CD14-positive monocyte (primary cell): ENCODE measurements at regions not wholly inside any gene's neighbourhood (a gene's known extent, or its start where the extent isn't known, plus 50 kb on each side); places are given as distances from the start of the nearest gene placed in this dataset.

Source experiments
- DNase-seq, 3 donors: peaks; one replicate each; pipeline ENCODE4 v3.0.0-alpha.2; 2011 to 2022
- H2AFZ ChIP-seq: 2 replicates; pipeline ENCODE4 v1.6.0; 2012; ENCODE audit warnings: mild to moderate bottlenecking, low read depth, low read length, inconsistent platforms; ENCODE audit not compliant: insufficient read depth, poor library complexity, severe bottlenecking
- H3K27ac ChIP-seq, 2 donors: 1 replicate in 1 of 2; 2 replicates in 1 of 2; pipeline ENCODE4 v1.5.1; 2012 to 2013; ENCODE audit warnings: low read length in 2 of 2, control low read depth in 1 of 2, inconsistent platforms in 1 of 2, low read depth in 1 of 2, mild to moderate bottlenecking in 1 of 2
- H3K27me3 ChIP-seq, 2 donors: one replicate each; pipeline versions ENCODE4 v1.6.0 to v1.6.1; 2011 to 2013; ENCODE audit warnings: low read length in 2 of 2; ENCODE audit not compliant: control insufficient read depth in 2 of 2, insufficient read depth in 2 of 2
- H3K36me3 ChIP-seq, 2 donors: replicated peaks in 1 of 2; 1 replicate in 1 of 2; 2 replicates in 1 of 2; pipeline versions ENCODE4 v1.5.1 to v1.6.1; 2012 to 2013; ENCODE audit warnings: low read length in 2 of 2, control low read depth in 1 of 2, inconsistent platforms in 1 of 2, mild to moderate bottlenecking in 1 of 2; ENCODE audit not compliant: insufficient read depth in 2 of 2, control insufficient read depth in 1 of 2
- H3K4me1 ChIP-seq, 2 donors: 1 replicate in 1 of 2; 2 replicates in 1 of 2; pipeline versions ENCODE4 v1.5.1 to v1.6.1; 2012 to 2013; ENCODE audit warnings: low read length in 2 of 2, control low read depth in 1 of 2, inconsistent platforms in 1 of 2, mild to moderate bottlenecking in 1 of 2, moderate library complexity in 1 of 2; ENCODE audit not compliant: insufficient read depth in 2 of 2, control insufficient read depth in 1 of 2
- H3K4me2 ChIP-seq: replicated peaks from 2 replicates; pipeline ENCODE3; 2012; ENCODE audit warnings: low read length, moderate library complexity, mild to moderate bottlenecking; ENCODE audit not compliant: poor library complexity, severe bottlenecking; ENCODE audit errors: extremely low read depth
- H3K4me3 ChIP-seq, 3 experiments: fragments of 200-600 bp in 1 of 3; sonication (generic) in 1 of 3; replicated peaks in 1 of 3; 1 replicate in 2 of 3; 2 replicates in 1 of 3; pipeline ENCODE4 v1.5.1; 2011 to 2013; ENCODE audit warnings: low read length in 3 of 3, mild to moderate bottlenecking in 3 of 3, control low read depth in 2 of 3, low read depth in 2 of 3, inconsistent platforms in 1 of 3, moderate library complexity in 1 of 3
- H3K79me2 ChIP-seq: 2 replicates; pipeline ENCODE4 v1.6.0; 2012; ENCODE audit warnings: mild to moderate bottlenecking, control low read depth, inconsistent platforms, low read length, moderate library complexity; ENCODE audit not compliant: insufficient read depth
- H3K9ac ChIP-seq: 2 replicates; pipeline ENCODE4 v1.6.0; 2017; ENCODE audit warnings: low read length, mild to moderate bottlenecking; ENCODE audit not compliant: insufficient read depth, poor library complexity, severe bottlenecking
- H3K9me3 ChIP-seq, 2 donors: replicated peaks in 1 of 2; 1 replicate in 1 of 2; 2 replicates in 1 of 2; pipeline versions ENCODE4 v1.5.1 to v1.6.1; 2012 to 2013; ENCODE audit warnings: low read length in 2 of 2, control low read depth in 1 of 2; ENCODE audit not compliant: control insufficient read depth in 1 of 2, insufficient read depth in 1 of 2
- H4K20me1 ChIP-seq: 2 replicates; pipeline ENCODE4 v1.6.0; 2012; ENCODE audit warnings: mild to moderate bottlenecking, low read length, control low read depth, moderate library complexity; ENCODE audit not compliant: insufficient read depth
- H3K27ac Mint-ChIP-seq, 7 donors: one replicate each; pipeline ENCODE4 v1.8.0; 2020; ENCODE audit warnings: mild to moderate bottlenecking in 7 of 7, mixed read lengths in 7 of 7, moderate library complexity in 6 of 7, inconsistent platforms in 2 of 7
- H3K27me3 Mint-ChIP-seq, 3 donors: one replicate each; pipeline ENCODE4 v1.8.0; 2021 to 2022; ENCODE audit warnings: low read depth in 3 of 3, mild to moderate bottlenecking in 3 of 3, mixed read lengths in 3 of 3, moderate library complexity in 3 of 3, inconsistent platforms in 1 of 3
- H3K36me3 Mint-ChIP-seq, 2 donors: one replicate each; pipeline ENCODE4 v1.8.0; 2020; ENCODE audit warnings: mixed read lengths in 2 of 2, inconsistent platforms in 1 of 2, mild to moderate bottlenecking in 1 of 2
- H3K4me1 Mint-ChIP-seq: one replicate; pipeline ENCODE4 v1.8.0; 2020; ENCODE audit warnings: mild to moderate bottlenecking, mixed read lengths
- H3K4me3 Mint-ChIP-seq, 2 donors: one replicate each; pipeline ENCODE4 v1.8.0; 2020; ENCODE audit warnings: mild to moderate bottlenecking in 2 of 2, mixed read lengths in 2 of 2, moderate library complexity in 1 of 2
- H3K9me3 Mint-ChIP-seq, 7 donors: one replicate each; pipeline ENCODE4 v1.8.0; 2020 to 2022; ENCODE audit warnings: mixed read lengths in 7 of 7, mild to moderate bottlenecking in 6 of 7, moderate library complexity in 6 of 7, inconsistent platforms in 2 of 7
- CTCF ChIP-seq: fragments of 200-600 bp; IDR thresholded peaks from one replicate; pipeline ENCODE4 v1.8.0; 2022; ENCODE audit warnings: antibody characterized with exemption, mild to moderate bottlenecking
- WGBS: methylation state at CpG from one replicate; pipeline ENCODE4 v1.1.5; 2013; ENCODE audit warnings: missing lambda C conversion rate; ENCODE audit not compliant: insufficient coverage; 5-methylcytosine and 5-hydroxymethylcytosine counted together
- intact Hi-C, 2 donors: fragments of 100-400 bp; cut with micrococcal nuclease; formaldehyde crosslinking; loops; one replicate each; pipeline versions ENCODE4 v1.15.0 to v1.15.1; 2023

- no peaks in the 10 kb centered on the region for H3K27me3 ChIP-seq
- H3K4me1 ChIP-seq: peaks cover 0 to 10% of the 10 kb centered on the region in 2 donors
- Mint-ChIP-seq H3K4me3 (no peak overlapping the region), H3K27ac (no peak overlapping the region), H3K27me3 (peaks cover 0 to 1% (median 0%) of the 10 kb centered on the region in 3 donors), H3K9me3 (peaks cover 0 to 4% (median 2%) of the 10 kb centered on the region in 7 donors), H3K36me3 (no peaks in the 10 kb centered on the region), H3K4me1 (peaks cover 10% of the 10 kb centered on the region)
- H3K27ac ChIP-seq: no peak overlapping the region
- H3K4me3 ChIP-seq: no peak overlapping the region
- H3K9ac ChIP-seq: no peak overlapping the region
- H3K9me3 ChIP-seq: no peaks in the 10 kb centered on the region
- TF ChIP-seq CTCF: no peak
- H3K4me2 ChIP-seq: no peak overlapping the region
- no peaks in the 10 kb centered on the region for H3K36me3 ChIP-seq
- no peak overlapping the region for H2AFZ ChIP-seq
- DNase-seq: no peak
- H4K20me1 ChIP-seq: no peaks in the 10 kb centered on the region
- intact Hi-C loops: no loop called here
- no peaks in the 10 kb centered on the region for H3K79me2 ChIP-seq
- WGBS: no CpG with 5 or more reads among the region's 2 CpGs
Measured at GRCh38 chr11:128251140-128251539, 336.2 kb downstream of the ETS1 start.

GRCh38 chr11:128250482-128250881 is 336.9 kb downstream of the ETS1 start:
- Histone ChIP-seq H2AFZ (no peak overlapping the region), H3K27ac (no peak overlapping the region), H3K4me3 (no peak overlapping the region), H3K79me2 (no peaks in the 10 kb centered on the region), H3K4me1 (peaks cover 0 to 10% of the 10 kb centered on the region in 2 donors), H3K36me3 (no peaks in the 10 kb centered on the region), H3K9ac (no peak overlapping the region), H4K20me1 (no peaks in the 10 kb centered on the region), H3K4me2 (no peak overlapping the region), H3K27me3 (no peaks in the 10 kb centered on the region), H3K9me3 (no peaks in the 10 kb centered on the region)
- Mint-ChIP-seq H3K36me3 (no peaks in the 10 kb centered on the region), H3K27ac (no peak overlapping the region), H3K4me3 (no peak overlapping the region), H3K9me3 (peaks cover 0 to 4% (median 2%) of the 10 kb centered on the region in 7 donors), H3K4me1 (peaks cover 10% of the 10 kb centered on the region), H3K27me3 (peaks cover 0 to 1% (median 0%) of the 10 kb centered on the region in 3 donors)
- WGBS: no CpG with 5 or more reads among the region's 2 CpGs
- TF ChIP-seq CTCF: no peak
- intact Hi-C loops: no loop called here
- DNase-seq: no peak
